HTR-8/SVneo (cell line): ENCODE measurements at regions not wholly inside any gene's neighbourhood (a gene's known extent, or its start where the extent isn't known, plus 50 kb on each side); places are given as distances from the start of the nearest gene placed in this dataset.
"Not testable (repeated sequence)": the region's sequence is repeated elsewhere in the genome, so short reads cannot be mapped to it uniquely, and the experiment has no call there.

Experiments used
- DNase-seq: peaks from one replicate; pipeline ENCODE4 v3.0.0; 2011; ENCODE audit warnings: low spot score, mixed read lengths; ENCODE audit not compliant: insufficient read length
- FAIRE-seq: peaks from 2 replicates; lab custom pipeline; 2011; peaks lifted over from hg19 to GRCh38; lab: Jason Lieb, UNC

- DNase-seq = no peak
- no peak for FAIRE-seq
Observed at GRCh38 chr6:25111782-25112181, 167.4 kb upstream of the CARMIL1 start.

- DNase-seq (no peak), FAIRE-seq (no peak)
Observed at GRCh38 chr6:25112322-25112773, 166.8 kb upstream of the CARMIL1 start.

- DNase-seq (no peak), FAIRE-seq (peak; percentile 20)
Observed at GRCh38 chr6:25113436-25113835, 165.7 kb upstream of the CARMIL1 start.

DNA sequence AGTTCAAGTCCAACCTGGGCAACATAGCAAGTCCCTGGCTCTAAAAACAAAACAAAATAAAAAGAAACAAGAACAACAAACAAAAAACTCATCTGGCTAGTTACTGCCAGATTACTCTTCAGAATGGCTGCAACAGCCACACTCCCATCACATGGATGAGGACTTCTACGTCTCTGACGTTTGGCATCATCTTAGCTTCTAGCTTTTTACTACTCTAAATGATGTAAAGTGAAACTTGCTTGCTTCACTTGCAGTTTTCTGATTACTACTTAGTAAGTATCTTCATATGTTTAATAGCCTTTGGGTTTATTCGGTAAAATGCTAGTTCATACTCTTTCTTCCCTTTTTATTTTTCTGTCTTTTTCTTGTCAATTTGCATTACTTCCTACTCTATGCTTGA, 161.1 kb upstream of the CARMIL1 start:
- DNase-seq (no peak), FAIRE-seq (no peak)

DNA sequence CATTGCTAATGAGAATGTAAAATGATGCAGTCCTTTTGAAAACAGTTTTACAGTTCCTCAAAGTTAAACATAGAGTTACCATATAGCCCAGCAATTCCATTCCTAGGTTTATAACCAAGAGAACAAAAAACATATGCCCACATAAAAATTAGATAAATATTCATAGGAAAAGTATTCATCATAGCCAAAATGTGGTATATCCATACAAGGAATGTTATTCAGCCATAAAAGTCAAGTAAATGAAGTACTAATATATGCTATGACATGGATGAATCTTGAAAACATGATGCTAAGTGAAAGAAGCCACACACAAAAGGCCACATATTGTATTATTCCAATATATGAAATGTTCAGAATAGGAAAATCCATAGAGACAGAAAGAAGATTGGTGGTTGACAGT, 158.0 kb upstream of the CARMIL1 start:
- no peak for DNase-seq
- FAIRE-seq = no peak

- no peak for FAIRE-seq
- DNase-seq = peak; percentile 26
Observed at GRCh38 chr6:25122001-25122400, 157.2 kb upstream of the CARMIL1 start.

GRCh38 chr6:25122622-25123237, 156.4 kb upstream of the CARMIL1 start:
- FAIRE-seq = no peak
- DNase-seq = no peak

- FAIRE-seq = no peak
- no peak for DNase-seq
Observed at GRCh38 chr6:25124216-25124715, 154.9 kb upstream of the CARMIL1 start.

GRCh38 chr6:25125736-25126135, 153.4 kb upstream of the CARMIL1 start:
- FAIRE-seq (no peak), DNase-seq (no peak)

GRCh38 chr6:25127076-25127837, 151.9 kb upstream of the CARMIL1 start:
- no peak for DNase-seq
- no peak for FAIRE-seq

DNA sequence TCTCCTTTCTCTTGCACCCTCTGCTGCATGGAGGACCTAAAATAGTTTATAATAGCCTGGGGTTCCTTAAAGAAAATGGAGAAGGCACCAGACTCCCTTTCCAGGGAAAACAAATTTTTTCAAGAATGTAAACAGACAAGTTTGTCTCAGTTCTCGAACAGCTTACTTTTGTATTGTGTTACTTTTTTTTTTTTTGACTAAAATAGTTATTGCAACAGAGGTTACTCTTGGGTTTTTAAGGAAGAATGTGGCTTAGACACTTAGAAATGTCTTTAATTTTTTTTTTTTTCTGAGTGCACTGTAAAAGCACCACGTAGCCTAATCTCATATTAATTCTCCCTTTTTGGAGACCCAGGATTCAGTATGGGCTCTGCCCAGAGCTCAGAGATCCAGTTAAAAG, 148.7 kb upstream of the CARMIL1 start:
- DNase-seq (no peak), FAIRE-seq (no peak)

GRCh38 chr6:25132934-25133333, 146.2 kb upstream of the CARMIL1 start:
- no peak for DNase-seq
- no peak for FAIRE-seq

DNA sequence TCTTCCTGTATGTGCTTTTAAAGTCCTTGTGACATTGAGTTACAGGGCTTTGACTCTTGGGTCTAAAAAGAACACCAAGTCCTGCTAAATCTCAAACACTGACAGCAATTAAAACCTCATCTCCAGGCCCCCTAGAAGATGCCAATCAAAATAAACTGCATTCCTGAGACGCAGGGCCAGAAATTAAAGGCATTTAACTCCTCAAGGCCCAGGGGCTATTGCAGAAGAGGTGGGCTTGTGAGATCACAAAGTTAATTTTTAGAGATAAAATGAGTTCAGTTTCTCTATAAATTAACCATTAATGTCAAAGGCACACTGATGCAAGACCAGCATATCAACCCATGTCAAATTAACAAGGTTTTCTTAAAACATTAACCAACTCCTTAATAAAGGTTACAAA, 145.6 kb upstream of the CARMIL1 start:
- no peak for FAIRE-seq
- no peak for DNase-seq

DNA sequence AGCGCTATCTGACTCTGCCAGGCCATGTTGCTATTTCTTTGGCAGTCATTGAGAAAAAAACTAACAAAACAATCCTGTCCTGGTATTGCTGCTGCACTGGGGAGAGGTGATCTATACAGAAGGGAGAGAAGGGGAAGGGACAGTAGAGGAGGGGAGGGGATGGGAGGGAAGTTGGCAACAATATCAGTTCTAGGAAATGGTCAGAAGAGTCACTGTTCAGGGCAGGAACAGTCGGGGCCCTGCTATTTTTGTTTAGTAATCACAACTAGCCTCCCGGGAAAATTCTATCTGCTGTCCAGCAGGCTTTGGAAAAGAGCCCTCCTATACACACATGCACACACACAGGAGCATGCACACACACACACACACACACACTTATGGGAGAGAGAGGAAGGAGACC, 142.3 kb upstream of the CARMIL1 start:
- no peak for FAIRE-seq
- DNase-seq = no peak

DNA sequence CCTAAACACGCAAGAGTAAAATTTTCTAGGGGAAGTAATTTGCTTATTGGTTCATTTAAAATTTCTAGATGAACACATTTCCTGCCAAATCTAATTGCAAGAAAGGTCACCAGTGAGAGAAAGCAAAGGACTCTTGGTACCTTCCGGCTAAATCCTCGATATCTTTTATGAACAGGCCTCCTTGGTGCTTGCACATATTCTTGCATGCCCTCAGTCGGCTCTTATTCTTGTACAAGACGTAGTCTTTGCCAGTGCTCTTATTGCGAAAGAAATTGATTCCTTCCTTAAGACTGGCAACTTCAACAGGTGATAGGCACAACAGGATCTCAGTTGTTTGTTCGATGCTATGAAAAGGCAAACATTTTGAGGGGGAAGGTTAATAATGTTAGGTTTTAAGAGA, 141.7 kb upstream of the CARMIL1 start:
- DNase-seq = no peak

DNA sequence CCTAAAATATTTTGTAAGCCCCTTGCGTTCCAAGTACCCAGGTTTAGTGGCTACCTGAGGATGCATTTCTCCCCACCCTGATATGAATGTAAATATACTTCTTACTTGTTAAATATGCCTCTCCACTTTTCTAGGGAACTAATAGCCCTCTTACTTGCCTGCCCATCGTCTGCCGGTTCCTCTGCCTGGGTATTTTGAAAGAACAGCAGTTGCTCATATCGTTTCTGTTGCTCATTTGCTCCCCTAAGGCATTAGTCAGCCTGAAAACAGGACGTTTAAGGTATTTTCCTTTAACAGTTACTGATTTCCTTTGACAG, 141.3 kb upstream of the CARMIL1 start:
- DNase-seq = no peak
- no peak for FAIRE-seq

More for the DNA sequence above, 141.7 kb upstream of the CARMIL1 start:
- FAIRE-seq = no peak

GRCh38 chr6:25138233-25138933, 140.8 kb upstream of the CARMIL1 start:
- FAIRE-seq = no peak
- DNase-seq = peak; percentile 15

DNA sequence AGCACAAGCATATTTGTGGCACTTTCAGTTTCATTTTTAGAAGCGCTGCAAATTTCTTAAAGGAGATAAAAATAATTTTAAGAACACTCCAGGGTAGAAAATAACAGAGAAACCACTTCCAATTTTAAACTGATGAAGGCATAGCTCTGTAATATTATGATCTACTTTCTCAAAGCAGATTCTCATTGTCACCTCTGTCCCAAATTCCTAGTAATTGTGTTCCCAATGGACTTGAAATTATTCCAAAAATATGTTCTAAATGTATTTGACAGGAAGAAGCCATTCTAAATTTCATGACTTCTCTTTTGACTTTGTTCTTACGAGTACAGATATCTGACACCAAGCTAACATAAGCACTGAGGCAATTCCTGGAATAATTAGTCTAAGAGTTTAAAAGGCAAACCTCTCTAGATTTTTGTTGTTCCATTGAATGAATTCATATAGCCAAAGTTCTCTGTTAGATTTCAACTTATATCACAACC, 140.2 kb upstream of the CARMIL1 start:
- DNase-seq (no peak), FAIRE-seq (no peak)

DNA sequence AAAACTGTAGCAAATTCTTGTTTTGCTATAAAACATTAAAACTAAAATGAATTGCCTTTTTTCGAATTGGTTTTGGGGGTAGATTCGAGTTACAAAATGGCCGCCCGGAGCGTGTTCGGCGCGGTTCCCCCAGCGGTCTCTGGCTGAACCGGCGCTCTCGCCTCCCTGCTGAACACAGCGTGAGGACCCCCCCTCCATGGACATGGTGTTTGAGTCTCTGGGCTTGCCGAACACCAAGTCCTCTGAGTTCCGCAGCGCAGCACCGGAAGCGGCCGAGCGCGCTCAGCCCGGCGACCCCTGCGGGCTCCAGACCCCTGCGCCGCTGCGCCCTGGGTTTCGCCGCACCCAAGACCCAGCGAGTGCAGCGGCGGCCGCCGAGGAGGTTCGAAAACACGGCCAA, 139.6 kb upstream of the CARMIL1 start:
- not testable (repeated sequence) for DNase-seq

DNA sequence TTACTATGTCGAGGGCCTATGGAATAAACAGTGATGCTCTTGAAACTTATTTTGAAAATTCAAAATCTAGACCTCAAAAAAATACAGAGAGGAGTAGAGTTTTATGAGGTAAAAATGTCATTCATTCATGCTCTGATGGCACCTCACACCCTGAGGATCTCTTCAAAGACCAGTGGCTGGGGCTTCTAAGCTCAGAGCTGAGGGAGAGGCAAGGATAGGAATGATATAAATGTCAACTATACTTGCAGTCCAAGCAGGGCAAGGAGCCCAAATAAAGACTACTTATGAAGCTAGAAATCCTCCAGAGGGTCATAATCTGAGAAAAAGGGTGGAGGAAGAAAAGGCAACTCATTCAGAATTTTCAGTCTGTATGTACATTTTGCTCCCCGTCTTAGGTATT, 136.7 kb upstream of the CARMIL1 start:
- DNase-seq = no peak
- no peak for FAIRE-seq

More for the DNA sequence above, 139.6 kb upstream of the CARMIL1 start:
- FAIRE-seq = not testable (repeated sequence)

DNA sequence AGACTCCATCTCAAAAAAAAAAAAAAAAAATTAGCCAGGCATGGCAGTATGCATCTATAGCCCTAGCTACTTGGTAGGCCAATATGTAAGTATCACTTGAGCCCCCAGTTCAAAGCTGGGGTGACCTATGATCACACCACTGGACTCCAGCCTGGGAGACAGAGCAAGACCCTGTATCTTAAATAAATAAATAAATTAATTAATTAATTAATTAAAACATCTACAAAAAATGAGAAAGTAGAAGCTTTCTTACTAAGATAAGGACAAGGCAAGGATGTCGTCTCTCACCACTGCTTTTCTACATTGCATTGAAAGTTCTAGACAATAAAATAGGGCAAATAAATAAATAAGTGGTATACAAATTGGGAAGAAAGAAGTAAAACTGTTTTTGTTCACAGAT, 134.3 kb upstream of the CARMIL1 start:
- DNase-seq (no peak), FAIRE-seq (no peak)
